ENCODE measurements at regions not wholly inside any gene's neighbourhood (a gene's known extent, or its start where the extent isn't known, plus 50 kb on each side); places are given as distances from the start of the nearest gene placed in this dataset.

DNA sequence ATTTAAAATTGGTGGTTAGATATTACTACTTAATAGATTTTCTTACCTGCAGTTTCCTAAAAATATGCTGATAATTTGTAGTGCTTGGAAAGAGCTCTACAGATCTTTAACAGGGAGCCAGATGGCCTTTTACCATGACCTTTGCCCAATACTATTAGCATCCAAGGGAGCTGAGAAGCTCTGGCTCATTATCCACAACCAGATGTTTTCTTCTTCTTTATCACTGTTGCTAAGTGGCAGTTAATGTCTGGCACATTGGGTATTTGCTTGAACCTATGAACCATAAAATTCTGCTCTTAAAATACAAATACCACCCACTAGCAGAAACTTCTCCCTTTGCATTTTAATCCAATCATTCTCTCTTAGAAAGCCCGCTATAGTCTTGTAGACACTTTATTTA is 1480.3 kb downstream of the C4orf33 start:
- no peaks in the 10 kb centered on the region for H3K27me3 Mint-ChIP-seq (ENCODE audit: insufficient read depth)
- no peak for DNase-seq (ENCODE audit: low spot score)
- H3K4me3 Mint-ChIP-seq: no peak overlapping the region
- H3K9me3 Mint-ChIP-seq: no peaks in the 10 kb centered on the region
- H3K36me3 Mint-ChIP-seq (ENCODE audit: low read depth): no peaks in the 10 kb centered on the region
- no peaks in the 10 kb centered on the region for H3K4me1 Mint-ChIP-seq (ENCODE audit: low read depth)
- H3K27ac Mint-ChIP-seq: no peak overlapping the region
- intact Hi-C loops (cut with micrococcal nuclease): no loop called here

DNA sequence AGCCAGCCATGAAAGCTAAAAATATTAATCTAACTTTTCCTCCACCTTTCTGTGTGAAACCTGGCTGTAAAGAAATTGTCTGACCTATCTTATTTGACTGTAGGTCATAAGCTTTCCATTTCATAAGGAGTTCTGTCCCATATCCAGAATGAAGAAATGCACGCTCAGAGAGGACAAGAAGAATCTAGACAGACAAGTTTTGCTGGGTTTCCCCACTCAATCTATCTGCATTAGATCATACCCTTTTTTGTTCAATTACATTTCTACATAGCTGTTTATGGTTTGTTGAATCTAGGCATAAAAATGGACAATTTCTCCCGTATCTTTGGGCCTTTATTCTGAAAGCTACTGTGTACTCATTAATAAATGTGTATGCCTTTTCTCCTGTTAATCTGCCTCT is 1495.1 kb downstream of the C4orf33 start:
- no peaks in the 10 kb centered on the region for H3K4me1 Mint-ChIP-seq (ENCODE audit: low read depth)
- H3K9me3 Mint-ChIP-seq: no peaks in the 10 kb centered on the region
- no peaks in the 10 kb centered on the region for H3K27me3 Mint-ChIP-seq (ENCODE audit: insufficient read depth)
- intact Hi-C loops (cut with micrococcal nuclease): no loop called here
- no peak for DNase-seq (ENCODE audit: low spot score)
- no peak overlapping the region for H3K4me3 Mint-ChIP-seq
- no peak overlapping the region for H3K27ac Mint-ChIP-seq
- no peaks in the 10 kb centered on the region for H3K36me3 Mint-ChIP-seq (ENCODE audit: low read depth)

DNA sequence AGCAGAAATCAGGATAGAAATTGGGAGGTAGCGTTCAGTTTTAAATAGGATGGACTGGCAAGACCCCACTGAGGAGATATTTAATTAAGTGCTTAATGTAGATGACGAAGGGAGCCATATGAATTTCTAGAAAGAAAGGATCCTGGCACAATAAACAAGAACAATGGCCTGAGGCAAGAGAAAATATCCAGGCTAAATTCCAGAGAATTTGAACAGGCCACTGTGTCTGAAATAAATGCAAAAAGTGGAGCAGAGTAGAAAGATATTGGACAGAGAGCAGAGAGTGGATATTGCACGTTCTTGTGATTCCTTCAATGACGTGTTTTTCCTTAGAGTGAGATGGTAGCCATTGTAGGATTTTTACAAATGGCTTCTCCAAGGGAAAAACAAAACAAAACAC is 1504.8 kb downstream of the C4orf33 start:
- Mint-ChIP-seq H3K27ac (no peak overlapping the region), H3K4me3 (no peak overlapping the region)
- DNase-seq (ENCODE audit: low spot score): no peak

DNA sequence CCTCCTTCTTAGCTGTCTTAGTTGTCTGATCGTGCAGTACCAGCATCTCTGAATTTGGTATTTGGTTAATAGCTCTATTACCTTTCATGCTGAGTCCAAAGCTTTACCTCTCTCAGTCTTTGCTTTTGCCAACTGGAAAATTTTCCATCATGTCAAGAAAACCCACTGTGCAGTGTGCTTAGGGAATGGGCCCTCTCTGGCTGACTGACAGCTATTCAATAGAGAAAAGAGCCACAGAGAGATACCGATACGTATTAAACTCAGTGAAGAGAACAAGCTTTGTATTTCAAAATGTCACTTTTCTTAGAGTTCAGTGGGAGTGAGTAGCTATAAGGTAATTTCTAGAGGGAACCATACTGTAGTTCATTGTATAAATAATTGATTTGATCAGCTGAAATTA is 1507.1 kb downstream of the C4orf33 start:
- Mint-ChIP-seq H3K27ac (no peak overlapping the region), H3K4me3 (no peak overlapping the region), H3K4me1 (ENCODE audit: low read depth) (no peaks in the 10 kb centered on the region), H3K36me3 (ENCODE audit: low read depth) (no peaks in the 10 kb centered on the region), H3K9me3 (no peaks in the 10 kb centered on the region), H3K27me3 (ENCODE audit: insufficient read depth) (no peaks in the 10 kb centered on the region)
- DNase-seq (ENCODE audit: low spot score): no peak
- intact Hi-C loops (cut with micrococcal nuclease): no loop called here

More for the DNA sequence above, 1504.8 kb downstream of the C4orf33 start:
- Mint-ChIP-seq H3K36me3 (ENCODE audit: low read depth) (no peaks in the 10 kb centered on the region), H3K4me1 (ENCODE audit: low read depth) (no peaks in the 10 kb centered on the region), H3K27me3 (ENCODE audit: insufficient read depth) (no peaks in the 10 kb centered on the region), H3K9me3 (no peaks in the 10 kb centered on the region)
- intact Hi-C loops (cut with micrococcal nuclease): no loop called here

DNA sequence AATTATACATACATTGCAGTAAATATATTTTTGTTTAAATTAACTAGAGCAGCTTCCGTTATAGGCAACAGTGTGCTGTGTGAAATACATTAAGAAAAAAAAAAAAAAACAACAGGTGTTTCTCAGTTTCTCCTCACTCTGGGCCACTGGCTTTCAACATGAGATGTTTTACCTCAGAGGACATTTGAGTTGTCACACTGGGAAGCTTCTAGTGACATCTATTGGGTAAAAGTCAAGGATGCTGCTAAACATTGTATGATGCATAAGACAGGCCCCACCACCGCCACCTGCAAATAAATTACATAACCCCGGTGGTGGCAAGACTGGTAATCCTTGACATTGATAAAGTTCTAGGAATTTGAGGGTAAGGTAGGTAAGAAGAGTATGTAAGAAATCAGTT is 1512.2 kb downstream of the C4orf33 start:
- no peaks in the 10 kb centered on the region for H3K36me3 Mint-ChIP-seq (ENCODE audit: low read depth)
- no peaks in the 10 kb centered on the region for H3K9me3 Mint-ChIP-seq
- H3K4me1 Mint-ChIP-seq (ENCODE audit: low read depth): no peaks in the 10 kb centered on the region
- H3K4me3 Mint-ChIP-seq: no peak overlapping the region
- H3K27ac Mint-ChIP-seq: no peak overlapping the region
- intact Hi-C loops (cut with micrococcal nuclease): no loop called here
- no peak for DNase-seq (ENCODE audit: low spot score)
- no peaks in the 10 kb centered on the region for H3K27me3 Mint-ChIP-seq (ENCODE audit: insufficient read depth)

DNA sequence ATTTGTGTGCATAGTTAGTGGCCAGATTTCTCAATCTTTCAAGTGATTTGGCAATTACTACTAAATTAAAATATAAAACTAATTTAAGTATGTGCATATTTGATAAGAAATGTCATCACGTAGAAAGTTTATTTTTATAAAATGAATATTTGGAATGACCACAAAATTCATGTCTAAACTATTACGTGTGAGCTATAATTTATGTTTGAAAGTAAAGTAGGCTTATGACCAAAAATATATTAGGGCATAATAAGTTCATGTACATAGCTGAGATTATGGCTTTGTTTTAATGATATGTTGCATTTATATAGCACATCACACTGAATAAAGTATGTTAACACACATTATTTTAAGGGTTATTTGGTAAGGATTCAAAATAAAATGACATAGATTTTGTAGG is 1532.6 kb downstream of the C4orf33 start:
- Mint-ChIP-seq H3K36me3 (ENCODE audit: low read depth) (no peaks in the 10 kb centered on the region), H3K4me3 (no peak overlapping the region), H3K9me3 (no peaks in the 10 kb centered on the region), H3K4me1 (ENCODE audit: low read depth) (no peaks in the 10 kb centered on the region), H3K27me3 (ENCODE audit: insufficient read depth) (no peaks in the 10 kb centered on the region), H3K27ac (no peak overlapping the region)
- intact Hi-C loops (cut with micrococcal nuclease): no loop called here
- DNase-seq (ENCODE audit: low spot score): no peak

DNA sequence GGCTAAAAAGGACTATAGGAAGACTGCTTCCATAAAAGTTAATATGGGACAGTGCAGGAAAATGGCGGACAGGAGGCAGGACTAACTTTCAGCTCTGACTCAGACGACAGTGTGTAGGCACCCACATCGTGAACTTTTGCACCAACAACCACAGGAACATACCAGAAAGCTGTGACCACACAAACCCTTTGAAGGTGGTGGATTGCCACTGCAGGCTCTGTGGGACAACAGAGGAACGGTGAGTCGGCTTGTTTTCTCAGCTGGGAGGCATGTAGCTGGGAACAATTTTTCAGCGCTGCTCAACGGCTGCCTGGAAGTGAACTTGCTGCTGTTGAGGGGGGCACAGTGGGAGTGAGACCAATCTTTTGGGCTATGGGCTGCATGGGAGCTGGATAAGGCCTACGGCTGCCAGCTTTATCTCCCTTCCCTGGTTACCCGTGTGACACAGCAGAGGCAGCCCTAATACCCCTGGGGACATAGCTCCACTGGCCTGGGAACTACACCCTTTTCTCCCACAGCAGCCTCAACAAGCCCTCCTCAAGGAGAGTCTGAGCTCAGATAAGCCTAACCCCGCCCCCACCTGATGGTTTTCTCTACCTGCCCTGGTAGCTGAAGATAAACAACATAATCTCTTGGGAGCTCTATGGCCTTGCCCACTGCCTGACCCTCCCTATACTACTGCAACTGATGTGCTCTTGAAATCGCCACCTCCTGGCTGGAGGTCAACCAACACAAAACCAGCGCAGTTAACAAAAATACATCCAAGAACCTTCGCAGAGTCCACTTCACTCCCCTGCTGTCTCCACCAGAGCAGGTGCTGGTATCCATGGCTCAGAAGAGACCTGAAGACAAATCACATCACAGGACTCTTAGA is 1537.0 kb downstream of the C4orf33 start:
- intact Hi-C loops (cut with micrococcal nuclease): no loop called here
- H3K4me1 Mint-ChIP-seq (ENCODE audit: low read depth): no peaks in the 10 kb centered on the region
- no peaks in the 10 kb centered on the region for H3K9me3 Mint-ChIP-seq
- H3K27ac Mint-ChIP-seq: no peak overlapping the region
- no peak overlapping the region for H3K4me3 Mint-ChIP-seq
- no peaks in the 10 kb centered on the region for H3K36me3 Mint-ChIP-seq (ENCODE audit: low read depth)
- H3K27me3 Mint-ChIP-seq (ENCODE audit: insufficient read depth): no peaks in the 10 kb centered on the region
- DNase-seq (ENCODE audit: low spot score): no peak

DNA sequence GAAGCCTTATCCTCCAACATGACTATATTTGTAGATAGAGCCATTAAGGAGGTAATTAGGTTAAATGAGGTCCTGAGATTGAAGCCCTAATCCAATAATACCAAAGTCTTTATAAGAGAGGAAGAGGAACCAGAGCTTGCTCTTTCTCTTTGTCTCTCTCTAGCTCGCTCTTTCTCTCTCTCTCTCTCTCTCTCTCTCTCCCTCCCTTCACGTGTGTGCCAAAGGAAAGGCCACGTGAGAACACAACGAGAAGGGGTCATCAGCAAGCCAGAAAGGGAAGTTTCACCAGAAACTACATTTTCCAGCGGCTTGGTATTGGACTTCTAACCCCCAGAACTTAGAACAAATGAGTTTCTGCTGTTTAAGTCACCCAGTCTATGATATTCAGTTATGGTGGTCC is 1540.5 kb downstream of the C4orf33 start:
- Mint-ChIP-seq H3K9me3 (no peaks in the 10 kb centered on the region), H3K36me3 (ENCODE audit: low read depth) (no peaks in the 10 kb centered on the region), H3K4me1 (ENCODE audit: low read depth) (no peaks in the 10 kb centered on the region), H3K27ac (no peak overlapping the region), H3K4me3 (no peak overlapping the region), H3K27me3 (ENCODE audit: insufficient read depth) (no peaks in the 10 kb centered on the region)
- intact Hi-C loops (cut with micrococcal nuclease): no loop called here
- DNase-seq (ENCODE audit: low spot score): no peak

DNA sequence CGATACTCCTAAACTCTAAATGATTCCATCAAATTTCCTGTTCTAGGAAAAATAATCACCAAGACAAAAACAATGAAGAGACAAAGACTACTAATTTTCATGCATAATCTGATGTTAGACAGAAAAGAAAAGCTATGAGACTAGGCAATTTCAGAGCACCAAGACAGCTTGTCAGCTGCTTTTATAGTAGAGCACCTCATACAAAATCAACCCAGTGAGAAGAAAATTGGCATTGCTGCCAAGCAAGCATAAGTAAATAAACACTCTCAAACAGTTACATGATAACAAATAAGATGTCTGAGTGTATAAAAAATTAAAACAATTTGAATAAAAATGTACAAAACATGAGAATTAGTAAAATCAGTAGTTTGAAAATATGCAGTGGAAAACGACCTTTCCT is 1544.6 kb downstream of the C4orf33 start:
- DNase-seq (ENCODE audit: low spot score): no peak
- Mint-ChIP-seq H3K27ac (no peak overlapping the region), H3K4me1 (ENCODE audit: low read depth) (no peaks in the 10 kb centered on the region), H3K36me3 (ENCODE audit: low read depth) (no peaks in the 10 kb centered on the region), H3K9me3 (no peaks in the 10 kb centered on the region), H3K27me3 (ENCODE audit: insufficient read depth) (no peaks in the 10 kb centered on the region), H3K4me3 (no peak overlapping the region)
- intact Hi-C loops (cut with micrococcal nuclease): no loop called here

DNA sequence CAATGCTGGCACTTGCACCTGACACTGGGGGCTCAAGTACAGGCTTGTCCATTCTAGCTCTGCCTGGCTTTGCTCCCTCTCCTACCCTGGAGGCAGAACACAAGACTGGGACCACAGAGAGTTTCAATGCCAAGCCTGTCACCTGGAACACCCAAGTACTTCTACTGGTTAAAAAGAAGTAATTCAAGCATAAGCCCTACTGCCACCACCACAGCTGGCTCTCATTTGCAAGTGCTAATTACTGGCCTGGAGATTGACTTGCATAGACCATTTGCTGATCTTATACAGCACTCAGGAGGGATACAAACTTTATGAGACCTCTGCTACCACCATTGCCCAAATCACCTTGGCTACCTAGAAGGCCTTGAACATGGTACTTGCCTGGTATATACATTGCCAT is 1550.9 kb downstream of the C4orf33 start:
- Mint-ChIP-seq H3K4me1 (ENCODE audit: low read depth) (no peaks in the 10 kb centered on the region), H3K27ac (no peak overlapping the region), H3K36me3 (ENCODE audit: low read depth) (no peaks in the 10 kb centered on the region), H3K9me3 (no peaks in the 10 kb centered on the region), H3K4me3 (no peak overlapping the region), H3K27me3 (ENCODE audit: insufficient read depth) (no peaks in the 10 kb centered on the region)
- no peak for DNase-seq (ENCODE audit: low spot score)
- intact Hi-C loops (cut with micrococcal nuclease): no loop called here

DNA sequence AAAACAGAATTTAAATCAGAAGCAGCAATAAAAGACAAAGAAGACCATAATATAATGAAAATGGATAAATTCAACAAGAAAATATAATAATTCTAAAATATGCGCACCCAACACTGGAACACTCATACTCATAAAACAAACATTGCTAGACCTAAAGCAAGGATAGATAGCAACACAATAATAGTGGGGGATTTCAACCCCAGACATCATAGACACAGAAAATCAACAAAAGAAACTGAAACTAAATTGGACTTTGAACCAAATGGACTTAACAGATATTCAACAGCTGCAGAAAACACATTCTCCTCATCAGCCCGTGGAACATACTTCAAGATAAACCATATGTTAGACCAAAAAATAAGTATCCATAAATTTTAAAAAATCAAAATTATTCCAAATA is 1552.6 kb downstream of the C4orf33 start:
- intact Hi-C loops (cut with micrococcal nuclease): no loop called here
- Mint-ChIP-seq H3K27ac (no peak overlapping the region), H3K4me1 (ENCODE audit: low read depth) (no peaks in the 10 kb centered on the region), H3K9me3 (peaks cover 6% of the 10 kb centered on the region), H3K36me3 (ENCODE audit: low read depth) (no peaks in the 10 kb centered on the region), H3K27me3 (ENCODE audit: insufficient read depth) (no peaks in the 10 kb centered on the region), H3K4me3 (no peak overlapping the region)
- DNase-seq (ENCODE audit: low spot score): no peak

DNA sequence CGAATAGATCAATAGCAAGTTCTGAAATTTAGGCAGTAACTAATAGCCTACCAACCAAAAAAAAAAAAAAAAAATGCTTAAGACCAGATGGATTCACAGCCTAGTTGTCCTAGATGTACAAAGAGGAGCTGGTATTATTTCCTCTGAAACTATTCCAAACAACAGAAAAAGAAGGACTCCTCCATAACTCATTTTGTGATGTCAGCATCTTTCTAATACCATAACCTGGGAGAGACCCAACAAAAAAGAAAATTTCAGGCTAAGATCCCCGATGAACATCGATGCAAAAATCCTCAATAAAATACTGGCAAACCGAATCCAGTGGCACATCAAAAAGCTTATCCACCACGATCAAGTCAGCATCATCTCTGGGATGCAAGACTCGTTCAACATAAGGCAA is 1557.9 kb downstream of the C4orf33 start:
- Mint-ChIP-seq H3K27ac (no peak overlapping the region), H3K27me3 (ENCODE audit: insufficient read depth) (no peaks in the 10 kb centered on the region), H3K36me3 (ENCODE audit: low read depth) (no peaks in the 10 kb centered on the region), H3K4me1 (ENCODE audit: low read depth) (no peaks in the 10 kb centered on the region), H3K4me3 (no peak overlapping the region), H3K9me3 (peaks cover 9% of the 10 kb centered on the region)
- intact Hi-C loops (cut with micrococcal nuclease): no loop called here
- no peak for DNase-seq (ENCODE audit: low spot score)

DNA sequence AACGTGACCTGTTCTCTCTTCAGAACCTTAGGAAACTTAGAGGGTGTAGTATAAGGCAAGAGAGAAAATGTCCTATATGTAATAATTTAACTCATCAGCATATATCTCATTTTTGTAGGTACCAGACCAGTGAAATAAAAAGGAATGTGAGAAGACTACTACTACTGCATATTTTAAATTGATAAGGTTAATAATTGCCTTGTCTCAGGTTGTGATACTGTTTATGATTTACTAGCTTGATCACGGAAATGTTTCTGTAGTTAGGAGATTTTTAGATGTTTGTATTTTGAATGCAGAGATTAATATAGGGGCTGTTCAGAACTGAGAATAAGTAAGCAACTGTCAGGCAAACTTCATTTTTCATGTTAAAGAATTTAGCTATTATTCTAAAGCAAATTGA is 1563.4 kb downstream of the C4orf33 start:
- H3K4me3 Mint-ChIP-seq: no peak overlapping the region
- no peaks in the 10 kb centered on the region for H3K27me3 Mint-ChIP-seq (ENCODE audit: insufficient read depth)
- peaks cover 3% of the 10 kb centered on the region for H3K9me3 Mint-ChIP-seq
- intact Hi-C loops (cut with micrococcal nuclease): no loop called here
- no peak overlapping the region for H3K27ac Mint-ChIP-seq
- no peaks in the 10 kb centered on the region for H3K36me3 Mint-ChIP-seq (ENCODE audit: low read depth)
- DNase-seq (ENCODE audit: low spot score): no peak
- no peaks in the 10 kb centered on the region for H3K4me1 Mint-ChIP-seq (ENCODE audit: low read depth)

DNA sequence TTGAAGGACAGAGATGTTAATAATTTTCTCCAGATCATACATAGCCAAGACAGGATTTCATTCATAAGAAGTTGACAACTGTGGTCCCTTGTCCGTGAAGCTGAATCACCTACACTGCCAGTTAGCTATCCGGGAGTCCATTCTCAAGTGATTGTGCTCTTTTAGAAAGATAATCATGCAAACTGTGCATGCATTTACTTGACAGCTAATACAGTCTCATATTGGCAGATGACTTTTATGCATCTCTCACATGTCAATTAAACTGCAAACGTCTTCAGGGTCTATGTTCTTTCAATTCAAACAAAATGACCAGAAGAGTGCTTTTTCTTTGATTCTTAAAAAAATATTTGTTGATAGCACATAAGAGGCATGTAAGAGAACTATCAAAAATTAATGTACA is 1572.9 kb downstream of the C4orf33 start:
- Mint-ChIP-seq H3K9me3 (no peaks in the 10 kb centered on the region), H3K4me1 (ENCODE audit: low read depth) (no peaks in the 10 kb centered on the region), H3K36me3 (ENCODE audit: low read depth) (no peaks in the 10 kb centered on the region), H3K27ac (no peak overlapping the region), H3K27me3 (ENCODE audit: insufficient read depth) (no peaks in the 10 kb centered on the region), H3K4me3 (no peak overlapping the region)
- intact Hi-C loops (cut with micrococcal nuclease): no loop called here
- no peak for DNase-seq (ENCODE audit: low spot score)

Data from activated T-helper 1 cell treated with anti-CD3 and anti-CD28 coated beads, Interleukin-12 subunit alpha, Interleukin-12 subunit beta, Interleukin-2, Interleukin-4 antibody, amounts not matched to agents 30 ng/mL and 10 ng/mL and 1 ng/mL, durations not matched to agents 14 hours and 24 hours and 36 hours (primary cell).